Prostate gland (tissue), 2 donors: ENCODE measurements at regions not wholly inside any gene's neighbourhood (a gene's known extent, or its start where the extent isn't known, plus 50 kb on each side); places are given as distances from the start of the nearest gene placed in this dataset.

ENCODE experiments used
- CTCF ChIP-seq, 4 experiments: fragments of 200-600 bp in 2 of 4; fragments of 450-650 bp in 2 of 4; sonication (generic) in 2 of 4; IDR thresholded peaks; 1 replicate in 3 of 4; 2 replicates in 1 of 4; pipeline ENCODE4 v1.5.1; 2016 to 2019; ENCODE audit warnings: antibody characterized with exemption in 4 of 4, mild to moderate bottlenecking in 2 of 4, moderate library complexity in 2 of 4
- POLR2A ChIP-seq: fragments of 450-650 bp; IDR thresholded peaks from one replicate; pipeline ENCODE4 v1.6.1; 2016; ENCODE audit warnings: antibody characterized with exemption, mild to moderate bottlenecking

GRCh38 chr4:52366621-52367020 lies 292.5 kb downstream of the USP46 start:
- TF ChIP-seq POLR2A = no peak
- no peak for TF ChIP-seq CTCF (IDR thresholded peaks at IDR 0.05)
